Activated naive CD4-positive, alpha-beta T cell treated with Interleukin-2 at 50 U/mL for 16 hours (primary cell): ENCODE measurements at regions not wholly inside any gene's neighbourhood (a gene's known extent, or its start where the extent isn't known, plus 50 kb on each side); places are given as distances from the start of the nearest gene placed in this dataset.
"Not testable (repeated sequence)": the region's sequence is repeated elsewhere in the genome, so short reads cannot be mapped to it uniquely, and the experiment has no call there.

Experiments
- DNase-seq: peaks from one replicate; pipeline ENCODE4 v3.0.0-alpha.2; 2020

DNA sequence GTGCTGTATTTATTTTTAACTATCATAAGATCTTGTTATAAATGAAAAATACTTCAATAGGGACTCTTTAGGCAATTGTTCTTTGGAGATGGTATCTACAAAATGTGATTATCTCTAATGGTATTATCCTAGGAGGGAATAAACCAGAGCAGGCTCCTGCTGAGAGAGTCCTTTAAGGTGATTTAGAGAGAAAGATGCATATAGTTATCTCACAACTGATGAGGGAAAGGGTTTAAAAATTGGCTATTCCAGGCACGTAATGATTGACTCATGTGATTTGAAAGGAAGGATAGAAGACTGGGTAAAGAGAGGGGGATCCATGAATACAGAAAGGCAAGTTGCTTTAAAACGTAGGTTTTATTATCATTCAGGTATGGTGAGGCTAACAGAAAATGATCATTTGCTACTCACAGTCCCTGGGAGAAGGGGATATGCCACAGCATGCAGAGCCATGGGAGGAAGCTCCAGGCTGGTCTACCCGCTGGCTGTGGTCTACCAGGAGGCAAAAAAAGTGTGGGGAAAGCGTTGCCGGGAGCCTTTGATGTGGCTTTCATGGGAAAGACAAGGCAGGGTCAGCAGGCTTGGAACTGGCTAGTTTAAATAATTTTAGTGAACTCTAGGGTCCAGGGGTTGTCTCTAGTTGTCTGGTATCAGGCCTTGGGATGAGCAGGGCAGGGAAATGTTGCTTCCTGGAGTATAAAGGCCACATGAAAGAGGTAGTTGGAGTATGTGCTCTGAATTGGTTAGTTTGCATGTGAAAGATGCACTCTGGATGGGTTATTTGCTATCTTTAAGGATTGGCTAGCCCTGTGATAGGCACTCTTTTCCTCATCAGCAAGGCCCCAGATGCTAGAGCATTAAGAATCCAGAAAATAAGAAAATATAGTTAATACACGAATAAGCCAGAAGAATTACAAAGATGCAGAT is 798.4 kb upstream of the GRM7 start:
- DNase-seq: no peak

DNA sequence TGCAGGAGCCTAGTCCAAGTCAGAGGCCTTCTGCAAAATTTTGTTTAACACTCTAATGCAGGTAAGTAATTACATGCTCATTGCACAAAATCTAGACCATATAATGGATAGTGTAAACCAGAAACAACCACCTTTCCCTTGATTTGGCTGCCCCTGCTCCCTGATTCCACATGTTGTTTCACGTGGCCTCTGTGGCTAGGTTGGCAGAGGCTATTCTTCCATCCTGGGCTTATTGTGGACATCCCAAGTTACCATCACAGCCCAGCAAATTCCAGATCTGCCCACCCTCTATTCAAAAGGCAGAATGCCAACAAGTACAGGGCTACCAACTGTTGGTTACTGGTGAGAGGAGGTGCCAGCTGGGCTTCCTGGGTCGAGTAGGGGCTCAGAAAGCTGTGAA is 794.5 kb upstream of the GRM7 start:
- DNase-seq: no peak

DNA sequence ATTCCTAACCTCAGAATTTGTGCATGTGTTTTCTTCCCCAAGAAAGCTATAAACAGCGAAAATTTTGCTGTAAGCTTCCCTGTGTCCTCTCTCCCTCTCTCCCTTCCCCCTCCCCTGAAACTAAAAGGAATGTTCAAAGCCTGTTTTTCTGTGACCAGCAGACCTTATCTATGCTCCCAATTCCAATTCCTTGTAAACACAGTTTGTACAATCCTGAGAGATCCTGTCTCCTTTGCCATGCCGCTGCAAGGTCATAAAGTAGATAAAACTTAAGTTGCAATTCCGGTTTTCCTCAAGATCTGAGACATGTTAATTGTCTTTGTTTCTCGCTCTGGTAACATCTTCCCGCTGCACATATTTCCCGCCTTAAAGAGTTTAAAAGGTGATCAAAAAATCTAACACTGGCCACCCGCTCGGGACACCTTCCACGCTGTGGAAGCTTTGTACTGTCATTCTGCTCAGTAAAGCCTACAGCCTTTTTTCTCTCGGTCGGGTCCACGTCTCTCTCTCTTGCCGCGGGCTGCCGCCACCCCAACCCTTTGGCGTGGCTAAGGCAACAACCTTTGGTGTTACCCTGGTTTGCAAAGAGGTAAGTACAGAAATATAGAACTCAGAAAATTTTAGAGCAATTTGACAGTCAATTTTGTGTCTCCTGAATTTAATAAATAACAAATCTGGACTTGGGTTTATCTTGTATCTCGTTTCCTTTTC is 793.9 kb upstream of the GRM7 start:
- not testable (repeated sequence) for DNase-seq

DNA sequence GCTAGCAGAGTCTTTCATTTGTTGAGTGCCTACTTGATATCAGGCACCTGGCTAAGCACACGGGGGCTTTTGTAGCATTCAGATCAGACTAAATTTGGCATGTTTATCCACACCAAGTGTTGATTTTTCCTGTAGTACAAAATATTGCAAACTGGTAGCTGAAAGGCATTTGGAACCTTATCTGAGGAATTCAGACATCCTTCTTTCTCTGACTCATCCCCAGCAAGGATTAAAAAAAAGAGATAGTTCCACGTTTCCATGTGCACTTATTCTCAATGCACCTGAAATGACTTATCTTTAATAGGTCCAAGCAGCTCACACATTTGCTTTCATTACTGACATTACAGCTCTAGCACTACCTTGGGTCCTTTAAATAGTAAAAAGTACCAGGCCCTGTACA is 786.0 kb upstream of the GRM7 start:
- no peak for DNase-seq

DNA sequence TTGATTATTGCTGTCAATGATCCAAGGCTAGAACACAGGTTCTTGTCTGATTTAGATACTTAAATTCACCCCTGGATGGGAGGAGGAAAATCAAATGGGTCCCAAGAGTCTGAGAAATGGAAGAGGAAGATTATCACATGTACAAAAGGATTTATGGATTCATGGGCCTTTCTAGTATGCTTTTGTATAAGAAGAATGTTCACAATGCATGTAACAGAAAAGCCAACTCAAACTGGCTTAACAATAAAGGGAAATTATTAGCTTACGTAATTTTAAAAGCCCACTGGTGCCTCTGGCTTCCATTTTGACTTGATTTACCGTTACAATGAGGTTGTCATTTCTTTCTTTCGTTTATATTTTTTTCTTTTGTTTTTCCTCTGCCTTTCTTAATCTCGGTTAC is 782.5 kb upstream of the GRM7 start:
- no peak for DNase-seq

DNA sequence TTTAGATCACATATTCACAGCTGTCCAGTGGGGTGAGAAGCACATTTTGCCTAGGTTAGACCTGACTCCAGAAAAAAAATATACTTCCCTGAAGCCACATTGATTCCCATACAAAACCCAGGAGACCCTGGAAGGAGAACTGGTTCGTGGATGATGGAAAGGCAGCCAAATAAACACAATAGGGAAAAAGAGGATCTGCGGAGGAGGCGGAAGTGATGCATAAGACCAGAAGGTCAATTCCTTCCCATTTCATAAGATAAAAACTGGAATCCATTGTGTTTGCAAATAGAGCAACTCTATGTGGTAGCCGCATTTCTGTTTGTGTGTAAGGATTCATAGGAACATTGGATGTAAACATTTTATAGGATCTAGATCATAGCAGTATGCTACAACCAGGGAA is 781.9 kb upstream of the GRM7 start:
- DNase-seq: no peak

DNA sequence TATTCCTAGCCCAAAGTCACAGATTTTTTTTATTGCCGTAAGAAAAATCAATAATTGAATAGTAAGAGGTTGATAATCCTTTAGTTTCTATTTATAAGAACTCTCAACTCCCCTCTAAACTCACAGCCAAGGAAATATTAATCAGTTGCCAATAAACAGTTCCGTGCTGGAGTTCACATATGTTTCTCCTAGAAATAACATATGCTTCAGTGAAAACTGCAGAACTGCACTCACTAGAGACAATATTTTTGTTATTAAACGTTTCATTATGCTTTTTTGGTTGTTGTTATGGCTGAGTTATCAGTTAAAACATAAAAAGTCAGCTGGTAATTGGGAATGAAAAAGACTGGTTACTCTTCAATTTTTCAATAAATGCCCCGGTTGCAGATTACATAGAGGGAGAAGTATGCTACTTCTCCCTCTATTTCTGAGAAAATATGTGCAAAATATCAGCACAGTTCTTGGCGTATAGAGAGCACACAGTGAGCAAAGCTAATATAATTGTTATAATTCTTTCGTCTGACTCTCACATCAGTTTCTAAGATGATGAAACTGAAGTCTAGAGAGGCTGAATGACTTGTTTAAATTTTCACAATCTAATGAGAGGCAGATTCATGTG is 781.2 kb upstream of the GRM7 start:
- no peak for DNase-seq

DNA sequence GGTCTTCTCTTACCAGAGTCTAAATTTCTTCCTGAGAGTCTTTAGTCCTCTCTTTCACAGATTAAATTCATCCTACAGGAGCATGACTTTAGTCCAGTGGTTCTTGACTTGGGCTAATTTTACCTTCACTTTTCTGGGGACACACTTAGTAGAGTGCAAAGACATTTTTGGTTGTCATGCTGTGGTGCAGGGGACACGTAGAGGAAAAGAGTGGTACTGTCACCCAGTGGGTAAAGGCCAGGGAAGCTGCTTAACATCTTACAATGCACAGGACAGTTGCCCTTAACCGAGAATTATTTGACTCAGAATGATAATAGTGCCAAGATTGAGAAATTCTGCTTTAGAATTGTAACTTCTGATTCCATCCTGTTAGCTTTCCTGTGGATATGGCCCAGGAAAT is 772.5 kb upstream of the GRM7 start:
- no peak for DNase-seq

DNA sequence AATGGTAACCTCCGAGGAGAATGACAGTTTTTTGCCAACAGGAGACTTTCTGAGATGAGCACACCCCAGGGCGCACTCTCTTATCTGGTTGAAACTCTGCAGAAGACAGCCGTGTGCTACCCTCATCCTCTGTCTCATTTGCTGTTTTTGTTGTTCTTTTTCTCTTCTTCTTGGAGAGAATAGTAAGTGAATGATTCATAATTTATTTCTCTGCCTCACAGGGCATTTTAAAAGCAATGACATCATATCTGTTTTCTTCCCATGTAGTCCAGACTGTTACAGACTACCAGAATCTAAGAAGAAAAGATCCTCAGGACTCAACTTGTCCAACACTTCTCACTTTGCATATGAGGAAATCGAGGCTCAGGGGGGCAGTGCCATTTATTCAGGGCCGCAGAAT is 771.1 kb upstream of the GRM7 start:
- DNase-seq: no peak

DNA sequence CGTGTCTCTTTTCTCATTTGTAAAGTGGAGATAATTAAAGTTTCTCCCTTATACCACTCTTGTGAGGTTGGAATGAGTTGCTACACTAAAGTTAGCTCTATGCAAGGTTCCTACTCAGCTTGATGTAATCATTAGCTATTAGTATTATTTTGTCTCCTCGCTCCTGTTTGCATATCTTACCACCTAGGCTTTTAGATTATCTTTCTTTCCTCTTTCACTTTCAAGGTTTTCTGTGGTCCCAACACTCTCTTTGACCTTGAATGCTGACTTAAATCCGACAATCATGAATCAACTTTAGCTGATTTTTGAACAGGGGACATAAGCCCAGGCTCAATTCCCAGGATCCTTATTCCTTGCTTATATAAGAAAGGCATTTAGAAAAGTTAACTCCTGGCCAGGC is 769.7 kb upstream of the GRM7 start:
- DNase-seq: no peak

DNA sequence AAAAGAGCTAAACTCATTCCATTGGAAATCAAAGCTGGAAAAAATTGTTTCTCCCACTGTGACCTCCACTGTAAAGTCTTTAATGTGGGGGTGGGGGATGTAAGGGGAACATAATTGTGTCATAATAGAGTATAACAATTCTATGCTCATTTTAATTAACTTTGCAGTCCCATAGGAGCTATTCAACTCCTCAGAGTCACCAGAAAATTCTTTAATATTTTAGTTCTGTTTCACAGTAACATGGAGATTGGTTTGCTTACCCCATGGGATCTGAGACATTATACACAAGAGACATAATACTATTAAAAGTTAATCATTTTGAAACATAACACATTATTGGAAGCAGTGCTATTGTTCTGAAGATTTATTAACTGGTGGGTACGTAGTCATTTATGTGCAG is 765.9 kb upstream of the GRM7 start:
- DNase-seq: no peak

DNA sequence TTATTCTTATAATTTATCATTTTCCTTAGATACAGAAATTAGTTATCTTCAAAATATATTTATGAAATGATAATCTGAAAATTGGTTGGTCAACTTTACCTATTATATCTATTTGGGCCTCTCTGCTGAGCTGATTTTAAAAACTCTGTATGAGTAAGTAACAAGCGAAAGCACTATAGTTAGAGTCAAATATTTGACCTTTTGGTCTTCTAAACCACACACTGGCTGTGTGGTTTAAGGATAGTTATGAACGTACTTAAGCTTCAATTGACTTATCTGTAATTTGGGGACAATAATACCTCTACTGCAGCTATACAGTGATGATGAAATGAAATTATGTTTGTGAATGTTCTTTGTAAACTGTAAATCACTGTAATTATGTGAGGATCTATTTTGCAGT is 763.9 kb upstream of the GRM7 start:
- DNase-seq: no peak

DNA sequence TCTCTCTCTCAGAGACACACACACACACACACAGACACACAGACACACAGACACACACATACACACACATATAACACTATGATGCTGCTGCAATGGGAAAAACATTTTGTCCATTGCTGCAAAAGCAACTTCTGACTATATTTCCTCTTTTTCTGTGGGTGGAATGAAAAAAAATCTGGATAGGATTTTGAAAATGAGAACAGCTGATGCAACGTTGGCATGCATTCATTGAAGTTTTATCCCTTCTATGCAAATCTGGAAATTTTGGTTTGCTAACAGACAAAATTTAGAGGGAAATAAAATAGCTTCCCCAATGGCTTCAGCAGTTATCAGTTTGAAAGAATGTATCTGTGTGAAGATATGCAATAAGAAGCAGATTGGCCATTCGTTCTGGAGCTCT is 763.4 kb upstream of the GRM7 start:
- DNase-seq: no peak

DNA sequence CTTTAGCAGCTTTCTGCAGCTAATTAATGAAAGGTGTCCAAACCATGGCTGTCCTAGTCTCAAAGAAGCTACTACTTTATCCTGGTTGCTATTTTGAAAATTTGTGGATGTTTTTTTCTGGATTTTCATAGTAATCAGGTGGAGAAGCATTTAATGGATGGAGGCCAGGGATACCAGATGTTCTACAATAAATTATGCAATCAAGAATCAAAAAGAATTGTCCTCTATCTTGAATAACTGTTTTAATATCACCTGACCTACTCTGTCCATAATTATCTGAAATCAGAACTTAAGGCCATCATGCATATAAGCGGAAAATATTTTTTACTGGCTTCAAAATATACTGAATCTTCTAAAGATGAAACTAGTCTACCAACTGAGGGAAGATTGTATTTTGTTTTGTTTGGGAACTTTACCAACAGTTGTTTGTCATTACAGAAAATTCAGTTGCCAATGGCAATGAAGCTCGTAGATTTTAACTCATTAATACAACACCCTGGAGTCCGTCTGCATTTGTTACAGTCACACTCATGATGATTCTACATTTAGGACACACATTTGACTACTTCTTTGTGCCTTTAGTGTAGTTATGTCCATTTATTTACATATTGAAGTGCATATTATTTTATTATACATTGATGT is 762.3 kb upstream of the GRM7 start:
- no peak for DNase-seq

DNA sequence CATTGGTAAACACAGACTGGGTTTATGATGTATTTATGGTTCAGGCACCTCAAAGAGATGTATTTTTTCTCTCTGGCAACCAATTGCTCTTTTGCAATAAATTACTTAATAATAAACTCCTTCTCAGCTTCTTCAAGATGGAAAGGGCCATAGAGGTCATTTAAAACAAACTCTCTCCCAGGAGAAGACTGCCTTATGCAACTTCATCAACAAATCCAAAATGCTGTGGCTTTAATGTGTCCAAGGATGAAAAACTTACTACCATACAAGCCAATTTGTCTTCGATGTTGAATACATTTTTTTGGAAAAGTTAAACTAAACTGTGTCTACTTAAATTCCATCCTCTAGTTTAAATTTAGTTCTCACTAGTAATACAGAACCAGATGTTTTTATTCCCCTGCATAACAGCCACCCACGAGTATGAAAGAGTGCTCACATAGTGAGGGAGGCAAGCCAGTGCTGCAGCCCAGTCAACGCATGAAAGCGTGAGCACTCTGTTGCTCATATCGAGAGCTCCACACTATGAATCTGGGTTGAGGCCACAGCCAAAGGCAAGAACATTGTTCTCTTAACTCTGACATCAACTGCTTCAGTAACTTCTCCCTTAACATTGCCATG is 761.3 kb upstream of the GRM7 start:
- no peak for DNase-seq

DNA sequence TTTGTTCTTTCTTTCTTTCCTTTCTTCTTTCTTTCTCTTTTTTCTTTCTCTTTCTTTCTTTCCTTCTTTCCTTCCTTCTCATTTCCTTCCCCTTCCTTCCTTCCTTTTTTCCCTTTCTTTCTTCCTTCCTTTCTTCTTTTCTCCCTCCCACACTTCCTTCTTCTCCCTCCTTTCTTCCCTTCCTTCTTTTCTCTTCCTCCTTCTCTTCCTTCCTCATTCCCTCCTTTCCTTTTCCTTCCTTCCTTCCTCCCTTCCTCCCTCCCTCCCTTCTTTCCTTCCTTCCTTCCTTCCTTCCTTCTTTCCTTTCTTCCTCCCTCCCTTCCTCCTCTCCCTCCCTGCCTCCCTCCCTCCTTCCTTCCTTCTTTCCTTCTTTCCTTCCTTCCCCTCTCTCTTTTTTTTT is 755.7 kb upstream of the GRM7 start:
- DNase-seq: no peak

DNA sequence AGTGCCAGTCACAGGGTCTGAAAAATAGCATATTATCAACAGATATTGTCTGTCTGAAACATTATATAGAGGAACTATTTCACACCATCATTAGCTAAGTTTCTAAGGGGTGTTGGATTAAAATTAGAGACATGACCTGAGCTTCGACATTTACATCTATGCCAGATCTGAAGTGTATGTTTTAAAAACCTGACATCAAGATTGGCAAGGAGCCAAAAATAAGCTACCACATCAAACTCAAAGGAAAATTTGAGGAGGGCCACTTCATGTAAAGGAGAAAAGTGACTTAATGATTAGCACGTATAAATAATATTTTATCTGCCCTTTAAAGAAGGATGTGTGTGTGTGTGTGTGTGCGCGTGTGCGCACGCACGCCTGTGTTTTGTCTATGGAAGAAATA is 752.0 kb upstream of the GRM7 start:
- no peak for DNase-seq

DNA sequence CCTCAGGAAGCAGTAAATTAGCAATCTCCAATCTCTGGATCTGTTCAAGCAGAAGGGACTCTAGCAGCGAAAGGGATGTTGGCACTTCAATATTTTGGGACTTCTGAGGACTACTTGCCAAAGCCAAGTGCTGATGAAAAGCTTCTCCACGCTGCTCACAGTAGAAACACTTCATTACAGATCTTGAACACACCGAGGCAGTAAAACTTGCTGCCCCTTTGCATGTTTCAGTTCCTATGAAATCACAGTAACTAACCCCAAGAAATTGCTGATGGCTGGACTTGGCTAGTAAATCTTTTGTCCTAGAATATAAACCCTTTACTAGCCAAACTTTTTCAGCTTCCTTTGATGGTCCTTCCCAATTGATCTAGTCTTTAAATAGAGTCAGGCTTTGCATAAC is 750.5 kb upstream of the GRM7 start:
- no peak for DNase-seq

DNA sequence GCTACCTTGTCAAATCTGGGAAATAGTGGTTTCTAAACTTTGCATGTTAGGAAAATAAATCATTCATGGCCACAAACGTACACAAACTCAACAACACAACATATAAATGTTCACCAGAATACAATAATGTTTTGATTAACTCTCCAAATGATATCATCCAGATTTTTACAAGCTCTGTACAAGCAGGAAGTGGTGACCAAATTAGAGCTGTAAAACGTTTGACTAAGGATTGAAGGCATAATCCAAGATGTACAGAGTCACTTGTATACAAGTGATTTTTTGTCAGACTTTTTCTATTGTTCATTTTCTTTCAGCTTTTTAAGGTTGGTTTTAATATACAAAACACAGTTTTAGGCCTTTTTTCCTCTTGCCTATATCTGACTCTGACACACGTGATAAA is 748.4 kb upstream of the GRM7 start:
- no peak for DNase-seq

DNA sequence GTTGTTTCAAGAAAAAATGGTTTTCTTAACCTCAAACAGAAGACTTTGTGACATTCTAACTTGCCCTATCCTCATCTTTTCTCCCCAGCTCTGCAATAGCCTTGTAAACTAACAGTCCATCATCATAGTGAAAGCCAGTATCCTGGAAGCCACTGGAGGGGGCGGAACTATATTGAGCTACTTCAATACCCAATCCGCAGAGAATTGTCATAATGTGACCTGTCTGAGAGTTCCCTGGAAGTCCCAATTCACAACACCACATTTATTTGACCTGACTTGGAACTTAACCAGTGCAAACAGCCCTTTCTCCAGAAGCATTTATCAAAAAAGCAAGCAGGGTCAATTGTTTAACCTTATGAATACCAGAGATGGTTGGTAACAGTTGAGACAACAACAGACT is 747.6 kb upstream of the GRM7 start:
- DNase-seq: no peak

DNA sequence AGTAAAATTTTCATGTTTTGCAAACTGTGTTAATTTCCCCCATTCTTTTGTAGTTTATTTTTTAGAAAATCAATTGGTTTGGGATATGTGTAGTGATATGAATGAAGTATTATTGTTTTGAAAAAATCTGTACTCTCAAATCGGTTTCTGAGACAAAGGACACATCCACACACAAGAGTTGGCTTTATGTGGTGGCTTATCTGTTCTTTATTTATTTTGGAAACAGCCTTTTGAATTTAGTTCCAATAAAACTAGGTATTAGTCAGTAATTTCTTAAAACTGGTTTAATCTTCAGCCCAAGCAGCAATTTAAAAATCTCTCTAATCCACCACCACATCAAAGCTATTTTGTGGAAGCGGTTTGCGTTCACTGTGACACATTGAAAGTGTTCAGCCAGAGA is 741.5 kb upstream of the GRM7 start:
- no peak for DNase-seq

DNA sequence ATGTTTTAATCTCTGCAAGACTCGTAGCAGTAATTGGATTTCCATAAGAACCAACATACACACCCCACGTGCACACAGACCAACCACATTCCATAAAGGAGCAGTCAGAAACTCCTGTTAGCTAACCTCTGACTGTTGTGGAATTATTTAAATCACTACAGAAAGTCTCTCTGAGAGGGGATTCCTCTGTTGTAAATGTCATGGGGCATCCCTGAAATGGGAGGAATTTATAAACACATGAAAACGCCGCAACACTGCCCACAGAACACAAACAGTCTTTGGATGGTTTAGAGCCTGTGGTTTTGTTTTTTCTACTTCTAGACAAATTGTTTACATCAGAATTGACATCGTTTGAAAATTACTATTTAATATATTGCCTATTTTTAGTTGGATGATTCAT is 740.1 kb upstream of the GRM7 start:
- DNase-seq: no peak

DNA sequence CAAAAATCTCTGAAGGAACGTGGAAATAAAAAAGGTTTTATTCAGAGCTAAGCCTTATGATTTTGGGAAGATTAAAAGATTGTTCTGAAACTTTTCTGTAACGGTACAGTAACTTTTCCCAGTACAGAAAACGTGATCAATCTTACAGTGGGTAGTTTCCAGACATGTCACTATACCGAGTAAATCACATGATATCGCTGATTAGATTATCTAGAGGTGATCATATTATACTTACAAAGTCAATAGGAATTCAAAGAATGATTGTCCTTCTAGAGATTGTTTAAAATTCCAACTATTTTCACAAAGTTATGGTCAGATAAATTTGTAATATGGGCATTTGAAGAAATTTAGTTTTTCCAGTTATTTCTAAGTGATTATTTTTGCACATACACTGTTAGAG is 736.0 kb upstream of the GRM7 start:
- DNase-seq: no peak
